WI38 (cell line): ENCODE measurements at regions not wholly inside any gene's neighbourhood (a gene's known extent, or its start where the extent isn't known, plus 50 kb on each side); places are given as distances from the start of the nearest gene placed in this dataset.

ENCODE experiments used
- H3K4me3 ChIP-seq: 2 replicates; pipeline ENCODE4 v1.5.1; 2011; ENCODE audit warnings: low read depth, mild to moderate bottlenecking, control low read depth, low read length
- TF ChIP-seq, protein P1 (sequence below): IDR thresholded peaks from 2 replicates; pipeline ENCODE4 v1.5.1; 2012; ENCODE audit warnings: low read depth, mild to moderate bottlenecking, control low read depth, low read length

DNA sequence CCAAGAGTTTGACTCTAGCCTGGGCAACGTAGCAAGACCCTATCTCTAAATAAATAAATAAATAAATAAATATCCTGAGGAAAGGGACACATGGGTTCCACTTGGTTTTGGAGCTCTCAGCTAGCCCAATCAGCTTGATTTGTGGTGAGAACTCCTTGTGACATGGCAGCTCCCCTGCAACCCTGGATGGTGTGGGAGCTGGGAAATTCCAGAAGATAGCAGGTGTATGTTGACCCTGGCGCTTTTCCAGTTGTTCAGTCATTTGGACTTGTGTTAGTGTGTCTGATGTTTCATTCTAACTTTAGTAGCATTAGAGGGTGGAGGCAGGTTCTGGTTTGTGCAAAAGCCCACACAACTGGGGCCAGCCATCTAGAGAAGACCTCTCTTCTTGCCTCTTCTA is 148.5 kb upstream of the NCAM1 start:
- TF ChIP-seq, protein P1, sequence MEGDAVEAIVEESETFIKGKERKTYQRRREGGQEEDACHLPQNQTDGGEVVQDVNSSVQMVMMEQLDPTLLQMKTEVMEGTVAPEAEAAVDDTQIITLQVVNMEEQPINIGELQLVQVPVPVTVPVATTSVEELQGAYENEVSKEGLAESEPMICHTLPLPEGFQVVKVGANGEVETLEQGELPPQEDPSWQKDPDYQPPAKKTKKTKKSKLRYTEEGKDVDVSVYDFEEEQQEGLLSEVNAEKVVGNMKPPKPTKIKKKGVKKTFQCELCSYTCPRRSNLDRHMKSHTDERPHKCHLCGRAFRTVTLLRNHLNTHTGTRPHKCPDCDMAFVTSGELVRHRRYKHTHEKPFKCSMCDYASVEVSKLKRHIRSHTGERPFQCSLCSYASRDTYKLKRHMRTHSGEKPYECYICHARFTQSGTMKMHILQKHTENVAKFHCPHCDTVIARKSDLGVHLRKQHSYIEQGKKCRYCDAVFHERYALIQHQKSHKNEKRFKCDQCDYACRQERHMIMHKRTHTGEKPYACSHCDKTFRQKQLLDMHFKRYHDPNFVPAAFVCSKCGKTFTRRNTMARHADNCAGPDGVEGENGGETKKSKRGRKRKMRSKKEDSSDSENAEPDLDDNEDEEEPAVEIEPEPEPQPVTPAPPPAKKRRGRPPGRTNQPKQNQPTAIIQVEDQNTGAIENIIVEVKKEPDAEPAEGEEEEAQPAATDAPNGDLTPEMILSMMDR: no peak

DNA sequence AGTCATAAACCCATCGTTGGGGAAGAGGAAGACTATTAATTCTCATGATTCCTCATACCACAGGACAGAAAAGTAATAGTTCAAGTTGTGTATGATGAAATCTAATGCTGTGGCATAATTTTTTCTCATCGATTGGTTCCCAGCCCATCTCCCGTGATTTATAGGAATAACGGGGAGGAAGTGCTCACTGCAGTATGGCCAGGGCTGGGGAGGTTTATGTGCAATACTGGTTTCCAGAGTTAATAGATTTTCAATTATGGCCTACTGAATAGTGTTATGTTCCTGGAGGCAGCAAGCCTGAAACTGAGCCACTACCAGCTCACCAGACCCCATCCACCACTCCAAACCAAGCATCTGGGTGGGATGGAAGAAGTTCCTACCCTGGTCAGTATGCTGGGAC is 147.1 kb upstream of the NCAM1 start:
- TF ChIP-seq, protein P1: no peak
- H3K4me3 ChIP-seq: no peak overlapping the region

More for the DNA sequence above, 148.5 kb upstream of the NCAM1 start:
- no peak overlapping the region for H3K4me3 ChIP-seq

DNA sequence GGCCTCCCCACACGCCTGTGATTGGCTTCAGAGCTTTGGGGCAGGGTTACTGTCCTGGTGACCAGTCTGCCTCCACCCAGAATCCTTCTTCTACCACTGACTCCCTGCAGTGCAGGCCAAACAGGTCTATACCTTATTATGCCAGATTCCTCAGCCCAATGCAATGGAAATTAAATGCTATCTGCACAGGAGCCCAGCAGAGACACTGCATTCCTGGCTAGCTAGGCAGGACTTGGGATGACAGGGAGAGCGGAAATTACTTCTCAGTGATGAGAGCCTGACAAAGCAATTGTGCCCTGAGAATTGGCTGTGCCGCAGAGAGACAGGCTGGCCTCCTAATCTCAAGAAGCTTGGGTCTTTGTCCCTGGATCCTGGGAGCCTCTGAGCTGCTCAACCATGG is 143.8 kb upstream of the NCAM1 start:
- no peak overlapping the region for H3K4me3 ChIP-seq
- TF ChIP-seq, protein P1: no peak

DNA sequence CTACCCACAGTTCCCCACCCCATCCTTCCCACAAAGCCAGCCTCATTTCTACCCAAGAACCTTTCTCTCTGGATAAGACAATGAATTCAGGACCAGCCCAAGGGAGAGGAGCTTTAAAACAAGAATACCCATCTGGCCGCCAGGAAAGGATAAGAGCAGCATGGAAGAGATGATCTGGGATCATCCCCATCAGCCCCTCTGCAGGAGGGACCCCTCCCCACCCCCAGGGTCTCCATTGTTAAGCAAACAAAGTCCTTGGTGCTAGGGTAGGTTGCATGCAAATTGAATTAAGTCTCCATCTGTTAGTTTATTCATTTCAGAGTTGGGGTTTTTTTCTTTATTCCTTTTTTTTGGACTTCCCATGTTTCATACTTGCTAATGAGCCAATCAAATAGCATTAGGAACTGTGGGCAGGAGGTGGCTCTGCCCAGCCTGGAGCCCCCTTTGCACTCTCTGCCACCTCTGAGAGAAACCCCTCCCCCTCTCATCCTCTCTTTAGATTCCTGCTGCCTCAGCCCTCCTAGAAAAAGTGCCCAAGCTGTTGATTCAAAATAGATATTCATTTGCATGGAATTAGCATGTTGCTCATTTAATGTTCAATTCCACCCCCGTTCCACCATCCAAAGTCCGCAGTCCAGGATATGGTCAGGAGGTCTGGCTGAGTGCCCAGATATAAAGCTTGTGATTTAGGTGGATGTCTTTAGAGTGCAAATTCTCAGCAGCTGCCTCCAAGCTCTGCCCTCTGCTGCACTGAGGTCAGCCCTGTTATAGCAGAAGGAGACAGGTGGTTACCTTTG is 138.5 kb upstream of the NCAM1 start:
- TF ChIP-seq, protein P1: no peak
- no peak overlapping the region for H3K4me3 ChIP-seq

DNA sequence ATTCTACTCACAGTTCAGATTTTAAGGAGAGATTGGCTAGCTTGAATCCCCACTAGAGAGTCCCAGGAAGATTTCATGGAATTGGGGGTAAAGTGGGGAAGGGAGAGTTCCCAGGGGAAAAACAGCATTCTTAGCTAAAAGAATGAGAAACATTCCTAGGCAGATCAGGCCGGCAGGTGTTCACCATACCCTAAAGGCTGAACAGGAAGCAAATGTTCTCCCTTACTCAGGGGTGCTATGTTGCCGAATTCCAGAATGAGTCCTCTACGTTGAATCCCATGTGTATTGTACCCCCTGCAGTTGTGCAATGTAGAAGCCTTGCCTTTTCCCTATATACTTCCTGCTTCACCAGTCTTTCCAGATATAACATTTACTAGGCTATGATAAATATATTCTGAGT is 135.2 kb upstream of the NCAM1 start:
- TF ChIP-seq, protein P1: no peak
- H3K4me3 ChIP-seq: no peak overlapping the region

DNA sequence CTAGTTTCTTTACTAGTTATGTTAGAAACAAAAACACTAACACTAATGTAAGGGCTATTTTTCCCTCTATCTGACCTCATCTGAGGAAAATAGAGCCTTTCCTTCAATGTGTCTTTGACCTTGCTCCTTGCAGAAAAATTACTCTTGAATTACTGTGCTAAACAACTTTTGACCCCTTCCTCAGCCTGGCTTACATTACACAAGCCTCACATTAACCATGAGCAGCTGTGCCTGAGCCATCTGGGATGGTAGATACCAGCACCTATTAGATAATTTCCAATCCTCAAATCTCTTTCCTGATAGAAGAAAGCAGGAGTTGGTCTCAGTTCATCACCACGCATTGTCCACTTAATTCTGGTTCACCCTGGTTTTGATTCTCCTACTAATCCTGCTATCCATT is 134.4 kb upstream of the NCAM1 start:
- H3K4me3 ChIP-seq: no peak overlapping the region
- TF ChIP-seq, protein P1: no peak

DNA sequence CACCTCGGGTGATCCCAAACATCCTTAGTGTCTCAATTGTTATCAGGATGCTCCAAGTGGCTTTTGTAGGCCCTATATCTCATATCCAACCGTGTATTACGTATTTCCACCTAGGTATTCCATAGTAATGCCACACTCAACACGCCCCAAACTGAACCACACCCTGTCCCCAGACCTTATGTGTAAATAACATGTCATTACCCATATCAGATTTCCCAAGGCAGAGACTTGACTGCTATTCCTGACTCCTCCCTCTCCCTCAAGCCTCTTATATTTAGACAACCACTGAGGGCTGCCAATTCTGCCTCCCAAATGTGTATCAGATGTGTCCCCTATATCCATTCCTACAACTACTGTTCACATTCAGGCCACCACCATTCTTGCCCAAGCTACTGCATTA is 132.8 kb upstream of the NCAM1 start:
- no peak overlapping the region for H3K4me3 ChIP-seq
- TF ChIP-seq, protein P1: no peak
